Umbilical cord (tissue), 1 donor: ENCODE measurements at regions not wholly inside any gene's neighbourhood (a gene's known extent, or its start where the extent isn't known, plus 50 kb on each side); places are given as distances from the start of the nearest gene placed in this dataset.

Experiments used
- DNase-seq: peaks from one replicate; pipeline ENCODE4 v3.0.0-alpha.2; 2015; ENCODE audit warnings: low spot score

DNA sequence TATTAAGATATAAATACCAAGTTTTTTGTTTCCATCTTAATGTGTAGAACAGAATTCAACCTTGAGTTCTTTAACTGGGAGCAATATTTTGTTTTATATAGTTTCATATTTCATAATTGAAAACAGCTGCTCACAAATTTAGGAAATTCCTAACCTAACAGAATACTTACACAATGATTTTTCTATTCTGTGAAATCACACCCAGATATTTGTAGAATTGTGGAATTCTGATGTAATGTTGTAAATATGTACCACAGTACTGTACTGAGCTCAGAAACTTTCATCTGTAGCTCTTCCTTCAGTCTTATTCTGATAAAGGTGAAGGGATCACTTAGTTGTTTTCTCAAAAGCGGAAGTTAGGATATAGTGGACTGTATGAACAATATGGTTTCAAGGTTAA is 143.4 kb upstream of the GLI3 start:
- DNase-seq: peak; percentile 13

DNA sequence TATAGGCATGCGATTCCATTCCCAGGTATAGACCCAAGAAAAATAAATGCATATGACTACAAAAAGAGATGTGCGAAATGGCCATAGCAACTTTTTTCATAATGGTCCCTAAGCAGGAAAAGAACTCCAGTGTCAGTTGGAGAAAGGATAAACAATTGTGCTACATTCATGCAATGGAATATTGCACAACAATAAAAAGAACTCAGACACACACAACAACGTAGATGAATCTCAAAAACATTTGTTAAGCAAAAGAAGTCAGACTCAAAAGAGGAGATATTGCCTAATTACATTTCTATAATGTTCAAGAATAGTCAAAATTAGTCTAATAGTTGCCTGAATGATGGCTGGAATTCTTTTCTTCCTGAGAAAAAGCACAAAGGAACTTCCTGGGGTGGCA is 141.1 kb upstream of the GLI3 start:
- no peak for DNase-seq

DNA sequence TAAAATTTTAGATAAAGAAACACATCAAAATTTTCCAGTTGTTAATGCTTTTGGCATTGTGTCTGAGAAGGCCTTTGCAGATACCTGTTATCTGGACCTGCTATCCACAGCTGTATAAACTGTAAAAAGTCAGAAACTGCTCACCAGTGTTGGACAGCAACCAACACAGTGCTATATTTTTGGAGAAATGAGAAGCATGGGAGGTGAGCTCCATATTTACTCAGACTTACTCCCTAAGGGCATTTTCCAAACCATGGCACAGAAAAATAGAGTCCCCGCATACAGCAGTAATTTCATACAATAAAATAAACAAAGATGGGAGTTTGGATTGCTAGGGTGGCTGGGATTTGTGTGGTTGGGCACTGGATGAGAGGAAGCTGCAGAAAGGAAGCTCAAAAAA is 136.3 kb upstream of the GLI3 start:
- DNase-seq: no peak

DNA sequence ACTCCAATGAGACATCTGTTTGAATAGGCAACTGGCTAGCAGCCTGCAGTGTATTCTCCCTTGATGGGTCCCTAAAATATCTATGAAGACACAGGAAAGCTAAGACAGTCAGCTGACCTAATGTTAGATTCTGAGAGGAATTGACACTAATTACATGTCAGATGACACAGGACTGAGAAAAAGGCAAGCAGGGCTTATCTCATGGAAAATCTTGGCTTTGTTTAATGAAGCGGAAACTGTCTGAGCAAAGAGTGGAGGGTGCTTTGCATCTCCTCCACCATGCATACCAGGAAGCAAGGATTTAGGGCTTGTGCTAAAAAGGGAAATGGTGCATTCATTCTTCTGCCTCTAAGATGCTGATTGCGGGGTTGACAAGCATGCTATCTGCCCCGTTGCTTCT is 135.5 kb upstream of the GLI3 start:
- no peak for DNase-seq

DNA sequence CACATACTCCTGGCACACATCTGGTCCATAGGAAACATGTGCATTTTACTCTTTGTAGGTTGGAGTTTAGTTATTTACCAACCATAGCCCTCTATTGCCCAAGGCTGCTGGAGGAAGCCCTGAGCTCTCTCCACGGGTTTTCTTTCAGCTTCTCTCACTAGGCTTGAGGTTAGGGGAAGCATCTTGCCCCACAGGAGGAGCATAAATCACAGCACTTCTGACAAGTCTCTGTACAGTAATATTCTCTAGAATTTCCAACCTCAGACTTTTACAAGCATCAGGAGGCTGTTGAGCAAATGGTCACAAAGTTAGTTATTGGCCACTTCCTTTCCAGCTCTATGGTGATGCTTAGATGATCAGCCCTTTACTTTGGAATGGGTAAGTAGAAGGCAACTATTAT is 122.9 kb upstream of the GLI3 start:
- DNase-seq: no peak

DNA sequence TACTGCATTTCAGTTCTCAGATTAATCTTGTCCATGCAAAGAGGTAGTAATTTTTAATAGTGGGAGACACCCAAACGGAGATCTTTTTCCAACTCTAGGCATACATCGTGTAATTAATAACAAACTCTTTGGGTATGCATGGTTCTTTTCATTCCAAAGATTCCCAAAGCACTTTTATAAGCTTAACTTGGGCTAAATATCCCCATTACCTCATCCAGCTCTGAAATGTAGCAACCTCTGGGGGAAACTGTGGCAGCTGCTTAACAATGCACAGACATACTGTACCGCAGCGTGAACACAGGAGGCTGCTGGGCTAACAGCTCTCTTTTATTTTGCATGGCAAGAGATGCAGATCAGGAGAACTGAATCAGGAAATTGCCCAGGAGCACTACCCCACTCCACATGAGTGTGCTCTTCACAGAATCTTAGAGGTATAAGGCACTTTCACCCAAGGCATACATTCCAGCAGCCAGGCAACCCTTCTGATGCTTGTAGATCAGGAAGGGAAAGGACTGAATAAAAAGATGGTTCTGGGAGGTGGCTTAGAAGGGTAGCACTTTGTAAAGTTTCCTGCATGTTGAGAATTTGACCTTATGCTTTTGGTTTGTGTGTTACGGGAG is 114.4 kb upstream of the GLI3 start:
- peak; percentile 74 for DNase-seq

DNA sequence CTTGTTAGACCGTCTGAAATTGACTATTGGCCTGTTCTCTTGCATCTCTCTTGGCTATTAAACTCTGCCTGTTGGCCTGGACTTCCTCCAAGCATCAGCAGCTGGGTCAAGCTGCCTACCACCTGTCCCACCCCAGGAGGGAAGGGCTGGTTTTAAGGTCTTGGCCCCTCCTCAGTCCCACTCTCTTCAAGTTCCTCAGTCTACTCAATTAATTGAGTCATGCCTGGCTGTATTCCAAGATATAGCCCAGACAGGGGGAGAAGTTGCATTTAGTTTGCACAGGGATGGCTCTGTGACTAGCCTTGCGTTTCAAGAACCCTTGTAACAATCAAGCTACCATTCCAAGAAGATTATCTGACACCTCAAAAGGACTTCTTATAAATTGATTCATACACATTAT is 113.8 kb upstream of the GLI3 start:
- peak; percentile 25 for DNase-seq

DNA sequence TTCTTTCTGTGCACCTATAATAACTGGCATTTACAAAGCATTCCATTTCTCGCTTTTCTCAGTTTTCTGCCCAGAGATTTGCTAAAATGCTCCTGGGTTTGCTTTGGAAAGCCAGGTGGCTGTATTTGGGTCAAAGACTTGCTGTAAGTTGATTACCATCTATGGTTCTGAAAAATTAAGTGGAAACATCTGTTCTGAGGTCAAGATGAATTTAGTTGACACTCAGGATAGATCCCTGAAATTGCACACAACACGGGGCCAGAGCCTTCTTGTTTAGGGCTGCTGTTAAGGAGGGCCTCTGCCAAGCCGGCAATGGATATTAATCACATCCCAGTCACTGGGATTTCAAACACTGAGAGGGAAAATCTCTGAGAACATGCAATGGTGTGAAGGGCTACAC is 111.6 kb upstream of the GLI3 start:
- DNase-seq: peak; percentile 66

DNA sequence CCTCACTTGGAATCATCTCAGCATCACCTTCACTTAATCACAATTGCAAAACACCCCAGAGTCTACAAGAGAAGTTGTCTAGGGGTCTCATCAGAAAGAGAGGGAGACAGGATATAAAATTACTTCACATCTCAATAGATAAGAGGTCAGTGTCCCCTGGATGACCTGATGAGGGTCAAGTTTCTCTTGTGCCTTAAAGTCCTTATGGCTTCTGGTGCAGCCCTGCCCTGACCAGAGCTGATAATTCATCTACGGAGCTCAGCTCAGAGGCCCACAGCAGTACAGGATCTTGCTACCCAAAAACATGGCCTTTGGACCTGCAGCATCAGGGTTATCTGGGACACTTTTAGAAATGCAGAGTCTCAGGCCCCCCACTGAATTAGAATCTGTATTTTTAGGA is 111.1 kb upstream of the GLI3 start:
- DNase-seq: peak; percentile 23

DNA sequence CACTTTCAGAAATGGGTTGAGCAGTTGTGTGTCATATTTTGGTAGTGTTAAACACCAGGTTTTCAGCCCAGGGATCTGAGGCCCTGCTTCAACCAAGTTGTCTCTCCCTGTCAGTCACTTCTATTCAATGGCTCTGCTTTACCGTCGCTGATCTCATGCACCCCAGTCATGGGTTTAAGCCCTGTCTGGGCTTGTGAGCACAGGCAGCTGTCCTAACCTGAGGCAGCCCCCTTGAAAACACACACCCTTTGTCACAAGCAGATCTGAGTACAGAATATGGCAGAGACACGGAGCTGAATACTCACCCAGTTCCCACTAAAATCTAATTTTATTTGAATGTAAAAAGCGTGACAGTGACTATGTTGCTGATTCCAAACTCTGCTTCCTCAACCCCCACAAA is 110.6 kb upstream of the GLI3 start:
- DNase-seq: peak; percentile 42

DNA sequence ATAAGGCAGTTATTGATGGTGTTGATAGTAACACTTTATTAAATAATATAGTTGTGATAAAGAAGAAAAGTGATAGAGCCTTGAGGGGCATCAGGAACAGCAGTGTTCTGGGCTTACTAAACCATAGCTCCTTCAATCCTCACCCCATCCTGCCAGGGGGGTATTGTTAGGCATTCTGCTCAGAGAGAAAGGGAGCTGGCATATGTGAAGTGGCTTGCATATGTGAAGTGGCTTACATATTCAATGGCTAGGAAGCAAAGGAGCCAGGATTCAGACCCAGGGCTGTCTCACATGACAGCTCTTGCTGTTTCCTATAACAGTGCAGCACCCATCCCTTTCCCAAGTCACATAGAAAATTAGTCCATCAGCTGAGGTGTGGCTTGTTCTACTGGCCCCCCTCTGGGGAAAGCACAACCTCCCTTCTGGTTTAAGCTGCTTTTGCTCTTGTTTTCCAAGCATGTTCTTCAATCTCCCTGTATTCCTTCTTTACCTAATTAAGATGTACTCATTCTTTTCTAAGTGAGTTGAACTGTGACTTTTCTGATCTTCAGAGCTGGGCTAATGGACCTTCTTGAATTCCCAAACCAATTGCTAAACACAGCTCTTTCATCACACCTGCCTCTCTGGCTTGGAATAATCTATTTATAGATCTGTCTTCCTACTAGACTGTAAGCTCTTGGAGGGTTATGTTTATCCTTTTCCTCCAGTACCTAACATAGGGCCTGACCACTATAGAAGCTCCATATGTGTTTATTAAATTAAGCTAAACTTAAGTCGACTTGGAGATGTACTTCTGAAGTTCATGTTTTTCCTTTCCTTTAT is 108.7 kb upstream of the GLI3 start:
- no peak for DNase-seq

DNA sequence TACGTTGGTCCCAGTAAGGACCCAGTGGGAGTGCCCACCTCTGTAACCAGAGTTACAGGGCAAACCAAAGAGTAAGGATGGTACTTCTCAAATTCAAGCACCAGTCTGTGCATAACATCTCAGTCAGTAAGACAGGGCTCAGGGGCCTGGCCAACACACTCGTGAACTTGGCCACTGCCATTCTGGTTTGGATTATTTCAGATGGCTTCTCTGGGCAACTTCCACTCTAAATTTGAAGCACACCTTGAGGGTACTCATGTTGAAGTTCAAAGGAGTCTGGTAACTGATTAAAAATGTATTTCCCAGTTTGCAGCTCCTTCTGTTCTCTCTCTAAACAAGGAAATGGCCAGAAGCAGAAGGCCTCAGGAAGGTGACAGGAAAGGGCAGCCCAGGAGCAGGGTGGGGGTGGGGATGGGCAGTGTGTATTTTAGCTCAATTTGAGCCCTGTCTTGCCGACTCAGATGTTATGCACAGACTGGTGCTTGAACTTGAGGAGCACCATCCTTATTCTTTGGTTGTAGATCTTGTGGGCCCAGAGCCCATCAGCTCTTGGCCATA is 107.3 kb upstream of the GLI3 start:
- no peak for DNase-seq

DNA sequence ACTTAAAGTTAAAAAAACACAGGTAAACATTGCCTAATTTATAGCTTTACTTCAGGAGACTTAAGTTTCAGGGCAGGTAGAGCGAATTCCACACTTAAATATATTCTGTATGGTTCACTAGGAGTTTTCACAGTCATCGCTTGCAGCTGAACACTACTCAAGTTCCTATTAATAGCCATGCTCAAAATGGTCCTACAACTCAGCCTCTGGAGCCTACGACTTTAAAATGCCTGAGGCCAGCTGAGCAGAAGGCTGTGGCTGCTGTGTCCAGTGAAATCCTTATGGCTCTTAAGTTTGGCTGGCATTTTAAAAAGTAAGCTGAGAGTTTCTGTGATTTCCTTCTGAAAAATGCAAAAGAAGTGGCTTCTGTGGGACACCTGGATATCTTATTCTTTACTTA is 105.4 kb upstream of the GLI3 start:
- no peak for DNase-seq

DNA sequence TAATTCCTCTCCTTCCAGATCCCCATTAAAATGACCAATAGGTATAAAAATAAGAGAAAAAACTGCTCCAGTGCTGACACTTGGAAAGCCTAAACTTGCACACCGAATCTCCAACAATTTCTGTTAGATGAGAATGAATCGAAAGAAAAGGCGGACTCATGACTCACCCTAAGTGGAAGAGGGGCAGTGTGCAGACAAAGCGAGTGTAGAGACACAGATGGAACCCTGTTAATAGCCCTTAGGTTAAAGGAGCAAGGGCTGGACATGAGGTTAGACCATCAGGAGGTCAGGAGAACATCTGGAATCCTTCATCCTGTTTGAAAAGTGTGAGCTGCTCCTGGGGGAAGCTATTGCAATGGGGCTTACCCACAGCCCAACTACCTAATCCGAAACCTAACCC is 103.4 kb upstream of the GLI3 start:
- DNase-seq: no peak

DNA sequence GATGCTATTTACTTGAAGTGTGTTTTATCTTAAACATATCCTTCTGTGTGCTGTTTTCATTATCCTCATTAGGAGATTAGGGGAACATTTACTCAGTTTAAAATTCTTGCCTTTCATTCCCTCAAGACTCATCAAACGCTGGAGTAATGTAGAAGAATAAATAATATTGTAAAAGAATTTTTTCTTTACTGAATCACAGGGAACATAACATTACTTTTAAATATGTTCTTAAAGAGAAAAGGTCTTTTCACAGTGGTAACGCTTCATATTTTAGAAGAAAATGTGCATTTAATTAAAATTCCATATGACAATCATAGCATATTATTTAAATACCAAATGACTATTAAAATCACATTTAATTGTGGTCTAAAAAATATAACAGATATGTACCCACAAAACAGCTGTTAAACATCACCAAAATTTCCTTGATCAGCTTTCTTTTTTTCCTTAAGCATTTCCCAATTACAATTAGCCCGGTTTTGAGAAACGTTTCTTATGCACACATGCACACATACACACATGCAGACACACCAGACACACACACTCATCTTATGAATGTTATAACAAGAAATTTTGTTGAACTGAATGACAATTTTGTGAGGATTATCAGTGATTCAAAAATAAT is 102.0 kb upstream of the GLI3 start:
- no peak for DNase-seq

DNA sequence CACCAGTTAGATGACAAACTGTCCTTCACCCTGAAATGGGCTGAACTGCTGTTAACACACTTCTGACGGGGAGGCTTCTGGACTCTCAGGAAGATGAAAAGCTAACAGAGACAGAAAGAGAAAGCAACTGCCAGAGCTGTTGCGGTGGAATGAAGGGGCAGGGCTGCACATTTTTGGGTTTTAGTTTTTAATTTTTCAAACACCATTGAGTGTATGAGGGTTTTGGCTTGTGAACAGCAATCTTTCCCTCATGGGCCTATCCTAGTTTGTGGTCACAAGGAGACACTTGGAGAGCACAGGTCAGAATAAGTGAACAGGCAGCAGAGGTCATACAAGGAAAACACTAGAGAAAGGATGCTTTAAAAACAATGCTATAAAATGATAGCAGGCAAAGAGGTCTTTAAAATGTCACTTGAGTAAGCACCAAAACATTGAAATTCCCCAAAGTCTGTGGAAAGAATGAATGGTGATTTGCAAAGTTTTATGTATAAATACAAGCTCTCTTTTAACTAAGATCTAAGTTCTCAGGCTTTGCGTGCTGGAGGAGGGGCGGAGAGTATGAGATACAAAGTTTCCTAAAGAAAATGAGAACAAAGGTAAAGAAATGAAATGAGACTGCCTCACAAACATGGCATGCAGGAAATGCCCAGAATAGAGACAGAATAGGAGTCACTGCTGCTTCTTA is 101.4 kb upstream of the GLI3 start:
- peak; percentile 66 for DNase-seq

DNA sequence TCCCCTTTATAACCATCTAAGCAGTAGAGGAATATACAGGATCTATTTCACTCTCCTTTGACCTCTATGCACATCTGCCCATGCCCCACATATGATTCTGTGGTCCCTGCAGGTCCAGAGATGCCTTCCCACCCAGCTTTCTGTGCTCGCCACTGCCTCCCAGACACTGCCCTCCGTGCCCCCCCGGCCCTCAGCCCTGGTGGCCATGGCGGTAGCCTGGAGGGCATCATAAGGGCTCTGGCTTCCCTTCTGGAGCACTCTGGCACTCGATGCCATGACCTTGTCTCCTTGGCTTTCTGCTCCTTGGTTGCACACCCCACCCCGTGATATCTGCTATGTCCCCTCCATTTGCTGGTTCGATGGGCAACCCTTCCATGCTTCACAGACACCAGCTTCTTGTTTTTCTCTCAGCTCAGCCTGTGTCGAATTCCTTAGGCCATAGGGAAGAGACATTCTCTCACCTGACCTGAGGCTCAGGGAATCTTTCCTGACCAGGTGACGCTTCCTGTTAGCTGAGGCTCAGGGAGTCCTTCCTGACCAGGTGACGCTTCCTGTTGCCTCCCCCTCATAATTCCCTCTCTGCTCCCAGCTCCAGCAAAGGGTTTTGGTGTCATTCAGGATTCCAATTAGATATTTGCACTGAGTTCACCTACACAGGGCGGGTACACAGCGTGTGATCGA is 100.4 kb upstream of the GLI3 start:
- DNase-seq: no peak

DNA sequence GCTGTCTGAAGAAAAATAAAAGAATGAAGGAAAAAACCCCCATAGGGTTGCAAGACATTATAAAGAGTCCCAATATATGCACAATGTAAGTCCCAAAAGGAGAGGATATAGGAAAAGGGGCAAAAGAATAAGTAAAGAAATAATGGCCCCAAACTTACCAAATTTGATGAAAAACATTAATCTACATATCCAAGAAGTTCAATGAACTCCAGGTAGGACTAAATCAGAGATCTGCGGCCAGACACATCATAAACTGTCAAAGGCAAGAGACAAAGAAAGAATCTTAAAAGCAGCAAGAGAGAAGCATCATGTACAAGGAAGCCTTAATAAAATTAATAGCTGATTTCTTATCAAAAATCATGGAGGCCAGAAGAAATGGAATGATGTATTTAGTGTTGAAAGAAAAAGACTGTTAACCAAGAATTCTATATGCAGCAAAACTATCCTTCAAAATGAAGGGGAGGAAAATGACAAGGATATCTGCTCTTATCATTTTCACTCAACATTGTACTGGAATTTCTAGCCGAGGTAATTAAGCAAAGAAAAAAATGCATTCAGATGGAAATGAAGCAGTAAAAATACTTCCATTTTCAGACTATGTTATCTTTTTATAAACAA is 95.7 kb upstream of the GLI3 start:
- DNase-seq: no peak

DNA sequence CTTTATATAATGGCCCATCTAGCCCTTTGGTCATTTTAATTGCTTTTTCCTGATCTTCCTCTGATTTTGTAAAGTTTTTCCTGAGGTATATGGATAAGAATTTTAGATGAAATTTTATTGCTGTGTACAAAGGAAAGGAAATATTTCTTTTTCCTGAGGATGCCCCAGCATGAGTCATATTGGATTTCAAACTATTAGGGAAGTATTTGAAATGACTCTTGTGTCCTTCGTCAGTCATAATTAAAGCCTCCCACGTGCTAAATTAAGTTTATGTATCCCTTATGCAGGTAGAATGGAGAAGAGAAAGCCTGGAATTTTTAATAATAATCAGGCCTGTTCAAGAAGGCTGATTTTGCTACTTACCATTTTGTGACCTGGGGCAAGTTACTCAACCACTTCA is 82.6 kb upstream of the GLI3 start:
- no peak for DNase-seq

DNA sequence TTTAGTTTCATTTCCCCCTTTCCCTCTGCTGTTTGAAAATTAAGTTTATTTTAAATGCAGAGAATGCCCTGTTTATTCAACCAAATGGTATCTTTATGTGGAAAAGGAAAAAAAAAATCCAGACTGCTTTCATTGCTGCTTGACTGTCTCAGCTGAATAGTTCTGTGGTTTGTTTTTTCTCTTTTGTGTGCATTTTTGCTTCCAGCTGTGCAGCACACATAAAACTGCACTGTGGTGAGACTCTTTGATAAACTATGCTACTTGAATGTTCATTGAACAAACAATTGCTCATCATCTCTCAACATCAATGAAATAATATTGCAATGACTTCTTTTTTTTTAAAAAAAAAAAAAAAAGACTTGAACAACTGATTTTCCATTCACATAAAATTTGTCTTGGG is 78.6 kb upstream of the GLI3 start:
- peak; percentile 16 for DNase-seq

DNA sequence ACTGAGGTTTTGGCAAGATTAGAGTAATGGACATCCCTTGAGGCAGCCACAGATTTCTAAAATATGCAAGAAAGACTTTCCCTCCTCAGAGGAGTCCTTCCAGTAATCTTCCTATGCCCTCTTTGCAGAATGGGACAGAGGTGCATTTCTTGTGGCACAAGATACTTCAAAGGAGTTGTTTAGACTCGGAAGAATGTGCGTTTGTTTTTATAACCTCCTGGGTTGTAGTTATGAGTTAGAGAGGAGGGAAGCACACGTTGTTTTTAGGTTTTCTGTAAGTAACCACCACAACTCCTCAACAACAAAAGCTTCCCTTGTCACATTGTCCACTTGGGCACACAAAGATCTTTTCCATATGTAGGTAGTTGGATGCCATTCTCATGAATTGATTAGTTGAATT is 78.1 kb upstream of the GLI3 start:
- DNase-seq: no peak
